ENCODE measurements at regions not wholly inside any gene's neighbourhood (a gene's known extent, or its start where the extent isn't known, plus 50 kb on each side); places are given as distances from the start of the nearest gene placed in this dataset.

GRCh38 chr10:113239566-113240350, 289.7 kb downstream of the TCF7L2 start:
- TF ChIP-seq CTCF (conservative IDR thresholded peaks at IDR 0.05; ENCODE audit: low read depth in 2 of 2) (no peak), NANOG (IDR thresholded peaks at IDR 0.05; ENCODE audit: borderline replicate concordance) (no peak), REST (IDR thresholded peaks at IDR 0.05; ENCODE audit: unreplicated experiment) (no peak), EZH2phosphoT487 (IDR thresholded peaks at IDR 0.05; ENCODE audit: unreplicated experiment) (no peak), EZH2 (IDR thresholded peaks at IDR 0.05; ENCODE audit: low read depth, unreplicated experiment) (no peak), POLR2AphosphoS5 (IDR thresholded peaks at IDR 0.05; ENCODE audit: low read depth) (no peak), ZNF331 (CRISPR knock-in tag; IDR thresholded peaks at IDR 0.05; ENCODE audit: low read depth) (no peak), CREB1 (CRISPR knock-in tag; IDR thresholded peaks at IDR 0.05; ENCODE audit: low read depth) (no peak), ZNF114 (CRISPR knock-in tag; IDR thresholded peaks at IDR 0.05) (no peak), STAT1 (IDR thresholded peaks at IDR 0.05; ENCODE audit: unreplicated experiment) (no peak), ETS1 (IDR thresholded peaks at IDR 0.05) (no peak), JUNB (IDR thresholded peaks at IDR 0.05; ENCODE audit: unreplicated experiment) (no peak)
